Psoas muscle (tissue), 7 donors: ENCODE measurements at regions not wholly inside any gene's neighbourhood (a gene's known extent, or its start where the extent isn't known, plus 50 kb on each side); places are given as distances from the start of the nearest gene placed in this dataset.

ENCODE experiments used
- ATAC-seq, 4 donors: fragments of 200-7000 bp; cut with Tn5 transposase; one replicate each; pipeline ENCODE4 v1.9.1; 2020; ENCODE audit warnings: moderate library complexity in 3 of 4, mild to moderate bottlenecking in 2 of 4
- DNase-seq, 2 donors: peaks; one replicate each; pipeline ENCODE4 v3.0.0-alpha.2; 2020
- H3K27ac ChIP-seq: fragments of 200-600 bp; one replicate; pipeline ENCODE4 v1.8.0; 2022
- H3K27me3 ChIP-seq, 3 donors: fragments of 200-600 bp in 1 of 3; one replicate each; pipeline versions ENCODE4 v1.6.1 to v1.8.0; 2013 to 2022; ENCODE audit warnings: low read length in 2 of 3, mild to moderate bottlenecking in 2 of 3, moderate library complexity in 1 of 3; ENCODE audit not compliant: insufficient read depth in 3 of 3
- H3K36me3 ChIP-seq, 2 donors: fragments of 200-600 bp in 1 of 2; one replicate each; pipeline versions ENCODE4 v1.6.1 to v1.8.0; 2013 to 2022; ENCODE audit warnings: low read depth in 1 of 2, mild to moderate bottlenecking in 1 of 2, moderate library complexity in 1 of 2; ENCODE audit not compliant: insufficient read depth in 1 of 2
- H3K4me1 ChIP-seq: fragments of 200-600 bp; one replicate; pipeline ENCODE4 v1.8.0; 2022
- H3K4me3 ChIP-seq: fragments of 200-600 bp; one replicate; pipeline ENCODE4 v1.8.0; 2022; ENCODE audit warnings: mild to moderate bottlenecking
- H3K9me3 ChIP-seq: fragments of 200-600 bp; one replicate; pipeline ENCODE4 v1.8.0; 2022
- CTCF ChIP-seq: fragments of 200-600 bp; IDR thresholded peaks from one replicate; pipeline ENCODE4 v1.8.0; 2022; ENCODE audit warnings: antibody characterized with exemption
- WGBS, 3 donors: extraction: QIAGEN DNeasy Blood & Tissue Kit; methylation state at CpG; one replicate each; pipeline versions ENCODE4 v1.1.6 to v1.1.7; 2013; 5-methylcytosine and 5-hydroxymethylcytosine counted together
- intact Hi-C, 2 donors: fragments of 100-400 bp; cut with DNase I; formaldehyde crosslinking; loops; one replicate each; pipeline versions ENCODE4 v1.11.0 to v1.14.2; 2022
- donor health status: healthy with polysubstance abuse.
- donor health status: DM: no; HTN: no; CAD: no; lungs with moderate emphysema.
- donor health status: Bipolar disorder and iron deficiency.
- donor health status: healthy.
- donor health status: DM: yes; HTN: yes; CAD: no.
- donor health status: DM: no; HTN: no; CAD: no.
- donor health status: DM: yes; HTN: yes; CAD: no.

GRCh38 chr6:141501616-141502015, 631.1 kb upstream of the GJE1 start:
- H3K27me3 ChIP-seq, result no peaks in the 10 kb centered on the region
- H3K27ac ChIP-seq, result no peak overlapping the region
- no peaks in the 10 kb centered on the region for H3K4me1 ChIP-seq
- H3K4me3 ChIP-seq, result no peak overlapping the region
- no peak for ATAC-seq
- H3K36me3 ChIP-seq, result no peaks in the 10 kb centered on the region
- intact Hi-C loops, result no loop called here
- TF ChIP-seq CTCF, result no peak
- H3K9me3 ChIP-seq, result peaks cover 12% of the 10 kb centered on the region
- no peak for DNase-seq
- WGBS, 3 donors, result 87 to 100% (median 93%) methylated on average over 1 of the region's 1 CpG

GRCh38 chr6:141498977-141499376, 633.7 kb upstream of the GJE1 start:
- Histone ChIP-seq H3K27me3 (no peaks in the 10 kb centered on the region), H3K9me3 (no peaks in the 10 kb centered on the region), H3K4me1 (no peaks in the 10 kb centered on the region), H3K27ac (no peak overlapping the region), H3K36me3 (no peaks in the 10 kb centered on the region), H3K4me3 (no peak overlapping the region)
- intact Hi-C loops, result no loop called here
- no peak for TF ChIP-seq CTCF
- 92 to 95% (median 95%) methylated on average over 3 of the region's 3 CpGs for WGBS, 3 donors
- ATAC-seq (no peak), DNase-seq (no peak)

- Histone ChIP-seq H3K27ac (no peak overlapping the region), H3K36me3 (no peaks in the 10 kb centered on the region), H3K27me3 (no peaks in the 10 kb centered on the region), H3K9me3 (no peaks in the 10 kb centered on the region), H3K4me3 (no peak overlapping the region), H3K4me1 (no peaks in the 10 kb centered on the region)
- ATAC-seq, result no peak
- intact Hi-C loops, result no loop called here
- TF ChIP-seq CTCF, result no peak
- WGBS, 3 donors, result 95 to 97% (median 96%) methylated on average over 2 of the region's 2 CpGs
- no peak for DNase-seq
Observed at GRCh38 chr6:141492521-141493284, 640.0 kb upstream of the GJE1 start.

- Histone ChIP-seq H3K36me3 (no peaks in the 10 kb centered on the region), H3K27ac (no peak overlapping the region), H3K4me1 (no peaks in the 10 kb centered on the region), H3K4me3 (no peak overlapping the region), H3K27me3 (no peaks in the 10 kb centered on the region), H3K9me3 (no peaks in the 10 kb centered on the region)
- no peak for ATAC-seq
- no peak for TF ChIP-seq CTCF
- intact Hi-C loops, result no loop called here
- DNase-seq, result no peak
Observed at GRCh38 chr6:141491684-141492083, 641.0 kb upstream of the GJE1 start.

- Histone ChIP-seq H3K4me3 (no peak overlapping the region), H3K9me3 (no peaks in the 10 kb centered on the region), H3K27me3 (no peaks in the 10 kb centered on the region), H3K36me3 (no peaks in the 10 kb centered on the region), H3K4me1 (no peaks in the 10 kb centered on the region), H3K27ac (no peak overlapping the region)
- DNase-seq (no peak), ATAC-seq (no peak)
- intact Hi-C loops, result no loop called here
- 97 to 100% (median 97%) methylated on average over 3 of the region's 3 CpGs for WGBS, 3 donors
- TF ChIP-seq CTCF, result no peak
Observed at GRCh38 chr6:141490982-141491381, 641.7 kb upstream of the GJE1 start.
